Nephron progenitor cell (in vitro differentiated cells): ENCODE measurements at regions not wholly inside any gene's neighbourhood (a gene's known extent, or its start where the extent isn't known, plus 50 kb on each side); places are given as distances from the start of the nearest gene placed in this dataset.

Experiments used
- DNase-seq: peaks from one replicate; pipeline ENCODE4 v3.0.0; 2021
- H3K27ac Mint-ChIP-seq: 2 replicates; pipeline ENCODE4 v1.8.0; 2021; ENCODE audit warnings: mild to moderate bottlenecking, moderate library complexity, mixed read lengths
- H3K27me3 Mint-ChIP-seq: 2 replicates; pipeline ENCODE4 v1.8.0; 2021; ENCODE audit warnings: mild to moderate bottlenecking, low read depth, mixed read lengths; ENCODE audit not compliant: poor library complexity
- H3K36me3 Mint-ChIP-seq: 2 replicates; pipeline ENCODE4 v1.8.0; 2021; ENCODE audit warnings: low read depth, mixed read lengths
- H3K4me1 Mint-ChIP-seq: 2 replicates; pipeline ENCODE4 v1.8.0; 2021; ENCODE audit warnings: mixed read lengths
- H3K4me3 Mint-ChIP-seq: 2 replicates; pipeline ENCODE4 v1.8.0; 2021; ENCODE audit warnings: mild to moderate bottlenecking, moderate library complexity, mixed read lengths
- H3K9me3 Mint-ChIP-seq: 2 replicates; pipeline ENCODE4 v1.8.0; 2021; ENCODE audit warnings: mild to moderate bottlenecking, moderate library complexity, mixed read lengths
- CTCF ChIP-seq: fragments of 200-600 bp; sonication (generic); IDR thresholded peaks from 2 replicates; pipeline ENCODE4 v1.5.0; 2021; ENCODE audit warnings: antibody characterized with exemption

GRCh38 chr13:42681326-42682100, 99.9 kb upstream of the FAM216B start:
- Mint-ChIP-seq H3K9me3 (no peaks in the 10 kb centered on the region), H3K27ac (no peak overlapping the region), H3K27me3 (no peaks in the 10 kb centered on the region), H3K4me3 (no peak overlapping the region), H3K36me3 (no peaks in the 10 kb centered on the region), H3K4me1 (peaks cover 31% of the 10 kb centered on the region)
- DNase-seq: no peak
- no peak for TF ChIP-seq CTCF

DNA sequence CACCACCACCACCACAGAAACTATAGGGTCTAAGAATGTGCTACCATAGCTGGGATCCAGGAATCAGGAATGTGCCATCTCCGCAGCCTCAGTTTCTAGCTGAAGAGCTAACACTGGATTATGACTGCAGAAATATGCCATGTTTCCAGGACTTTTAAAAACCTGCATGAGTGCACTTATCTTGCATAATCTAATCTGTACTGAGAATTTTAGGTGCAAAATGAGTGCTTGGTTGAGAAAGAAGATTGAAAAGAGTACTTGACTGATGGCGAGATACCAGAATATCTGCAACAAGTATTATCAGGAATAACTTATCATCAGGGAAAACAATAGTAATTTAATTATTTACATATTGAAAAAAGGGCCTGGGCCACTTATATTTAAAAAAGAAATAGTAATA, 97.2 kb upstream of the FAM216B start:
- Mint-ChIP-seq H3K4me1 (peaks cover 28% of the 10 kb centered on the region), H3K4me3 (no peak overlapping the region), H3K27me3 (no peaks in the 10 kb centered on the region), H3K9me3 (peaks cover 5% of the 10 kb centered on the region), H3K27ac (peak overlapping the region; percentile 20), H3K36me3 (no peaks in the 10 kb centered on the region)
- no peak for TF ChIP-seq CTCF
- no peak for DNase-seq

DNA sequence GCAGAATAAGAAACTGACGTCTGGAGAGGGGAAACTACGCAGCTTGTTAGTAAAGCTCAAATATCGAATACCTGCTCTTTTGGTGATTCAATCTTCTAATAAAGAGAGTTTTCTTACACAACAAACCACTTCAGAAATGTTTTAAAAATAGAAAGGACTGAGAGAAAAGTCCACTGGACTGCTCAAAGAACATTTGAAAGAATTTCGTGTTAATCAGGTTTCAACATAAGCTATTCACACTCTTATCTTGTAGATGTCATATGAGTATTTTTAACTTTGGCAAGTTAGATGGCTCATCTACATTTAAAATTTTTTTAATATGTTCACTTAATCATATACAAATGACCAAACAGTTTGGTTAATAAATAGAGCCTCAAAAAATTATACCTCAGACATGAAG, 95.6 kb upstream of the FAM216B start:
- peaks cover 5% of the 10 kb centered on the region for H3K9me3 Mint-ChIP-seq
- H3K27ac Mint-ChIP-seq: no peak overlapping the region
- H3K4me1 Mint-ChIP-seq: peaks cover 24% of the 10 kb centered on the region
- H3K27me3 Mint-ChIP-seq: no peaks in the 10 kb centered on the region
- no peaks in the 10 kb centered on the region for H3K36me3 Mint-ChIP-seq
- TF ChIP-seq CTCF: no peak
- DNase-seq: no peak
- H3K4me3 Mint-ChIP-seq: no peak overlapping the region

- no peaks in the 10 kb centered on the region for H3K27me3 Mint-ChIP-seq
These were observed 95.2 kb upstream of the FAM216B start for GRCh38 chr13:42686165-42686564.

GRCh38 chr13:42688821-42689220, 92.6 kb upstream of the FAM216B start:
- H3K27ac Mint-ChIP-seq: no peak overlapping the region
- H3K9me3 Mint-ChIP-seq: peaks cover 27% of the 10 kb centered on the region
- TF ChIP-seq CTCF: no peak
- H3K36me3 Mint-ChIP-seq: no peaks in the 10 kb centered on the region
- H3K4me1 Mint-ChIP-seq: no peaks in the 10 kb centered on the region
- no peaks in the 10 kb centered on the region for H3K27me3 Mint-ChIP-seq
- DNase-seq: no peak
- H3K4me3 Mint-ChIP-seq: no peak overlapping the region

More at GRCh38 chr13:42686165-42686564, 95.2 kb upstream of the FAM216B start:
- Mint-ChIP-seq H3K27ac (no peak overlapping the region), H3K36me3 (no peaks in the 10 kb centered on the region), H3K4me3 (no peak overlapping the region), H3K4me1 (peaks cover 20% of the 10 kb centered on the region), H3K9me3 (peaks cover 6% of the 10 kb centered on the region)
- no peak for TF ChIP-seq CTCF
- no peak for DNase-seq

- H3K9me3 Mint-ChIP-seq: peaks cover 21% of the 10 kb centered on the region
- no peak for TF ChIP-seq CTCF
These were observed 85.2 kb upstream of the FAM216B start for GRCh38 chr13:42696191-42696590.

More at GRCh38 chr13:42696191-42696590, 85.2 kb upstream of the FAM216B start:
- no peak for DNase-seq
- H3K27ac Mint-ChIP-seq: no peak overlapping the region
- peaks cover 17% of the 10 kb centered on the region for H3K27me3 Mint-ChIP-seq
- no peaks in the 10 kb centered on the region for H3K36me3 Mint-ChIP-seq
- H3K4me1 Mint-ChIP-seq: no peaks in the 10 kb centered on the region
- H3K4me3 Mint-ChIP-seq: no peak overlapping the region
